ENCODE measurements at regions not wholly inside any gene's neighbourhood (a gene's known extent, or its start where the extent isn't known, plus 50 kb on each side); places are given as distances from the start of the nearest gene placed in this dataset.

GRCh38 chr13:109371066-109371465, 415.3 kb downstream of the IRS2 start:
- Histone ChIP-seq H3K9ac (no peak overlapping the region), H4K20me1 (ENCODE audit: insufficient read depth) (no peaks in the 10 kb centered on the region), H3K4me1 (ENCODE audit: insufficient read depth) (no peaks in the 10 kb centered on the region), H2AFZ (no peak overlapping the region), H3K79me2 (ENCODE audit: insufficient read depth) (no peaks in the 10 kb centered on the region), H3K36me3 (ENCODE audit: low read depth) (no peaks in the 10 kb centered on the region), H3K27ac (no peak overlapping the region), H3F3A (ENCODE audit: insufficient read depth) (no peaks in the 10 kb centered on the region), H3K27me3 (replicated peaks; ENCODE audit: insufficient read depth) (0 out of 2 replicates have a peak, but pooled peaks cover 5% of the 10 kb centered on the region), H3K4me3 (no peak overlapping the region), H3K4me2 (ENCODE audit: unreplicated experiment) (no peak overlapping the region), H3K9me3 (ENCODE audit: low read depth) (no peaks in the 10 kb centered on the region), H3K9me2 (ENCODE audit: insufficient read depth) (no peaks in the 10 kb centered on the region)
- DNase-seq = no peak
- 41 to 52% methylated on average over 8 of the region's 8 CpGs for whole genome bisulfite sequencing, 2 experiments (ENCODE audit: low coverage in 1 of 2, low lambda C conversion rate in 2 of 2, missing lambda C conversion rate in 2 of 2)
- in situ Hi-C loops (cut with MboI) = no loop called here
- TF ChIP-seq EZH2phosphoT487 (IDR thresholded peaks at IDR 0.05; ENCODE audit: insufficient read depth, low read depth) (no peak), EZH2 (IDR thresholded peaks at IDR 0.05; ENCODE audit: insufficient read depth, poor library complexity, severe bottlenecking) (no peak)

GRCh38 chr13:109370496-109370895, 415.9 kb downstream of the IRS2 start:
- Histone ChIP-seq H3K9me3 (ENCODE audit: low read depth) (no peaks in the 10 kb centered on the region), H3K27me3 (replicated peaks; ENCODE audit: insufficient read depth) (0 out of 2 replicates have a peak, but pooled peaks cover 5% of the 10 kb centered on the region), H3K4me3 (no peak overlapping the region), H2AFZ (no peak overlapping the region), H3K9me2 (ENCODE audit: insufficient read depth) (no peaks in the 10 kb centered on the region), H3K27ac (no peak overlapping the region), H4K20me1 (ENCODE audit: insufficient read depth) (no peaks in the 10 kb centered on the region), H3F3A (ENCODE audit: insufficient read depth) (no peaks in the 10 kb centered on the region), H3K4me1 (ENCODE audit: insufficient read depth) (no peaks in the 10 kb centered on the region), H3K4me2 (ENCODE audit: unreplicated experiment) (no peak overlapping the region), H3K79me2 (ENCODE audit: insufficient read depth) (no peaks in the 10 kb centered on the region), H3K9ac (no peak overlapping the region), H3K36me3 (ENCODE audit: low read depth) (no peaks in the 10 kb centered on the region)
- DNase-seq = no peak
- 70 to 73% methylated on average over 10 of the region's 10 CpGs for WGBS, 2 experiments (ENCODE audit: low coverage in 1 of 2, low lambda C conversion rate in 2 of 2, missing lambda C conversion rate in 2 of 2)
- TF ChIP-seq EZH2phosphoT487 (IDR thresholded peaks at IDR 0.05; ENCODE audit: insufficient read depth, low read depth) (no peak), EZH2 (IDR thresholded peaks at IDR 0.05; ENCODE audit: insufficient read depth, poor library complexity, severe bottlenecking) (no peak)
- in situ Hi-C loops (cut with MboI) = no loop called here

GRCh38 chr13:109369353-109370052, 416.9 kb downstream of the IRS2 start:
- no peak overlapping the region for H3K27ac ChIP-seq
- H3K9ac ChIP-seq = no peak overlapping the region
- H3K4me2 ChIP-seq (ENCODE audit: unreplicated experiment) = no peak overlapping the region
- 50 to 53% methylated on average over 14 of the region's 14 CpGs for WGBS, 2 experiments (ENCODE audit: low coverage in 1 of 2, low lambda C conversion rate in 2 of 2, missing lambda C conversion rate in 2 of 2)
- no peaks in the 10 kb centered on the region for H3K9me2 ChIP-seq (ENCODE audit: insufficient read depth)
- H3K4me1 ChIP-seq (ENCODE audit: insufficient read depth) = no peaks in the 10 kb centered on the region
- in situ Hi-C loops (cut with MboI) = no loop called here
- 0 out of 2 replicates have a peak, but pooled peaks cover 1% of the 10 kb centered on the region for H3K27me3 ChIP-seq (replicated peaks; ENCODE audit: insufficient read depth)
- DNase-seq = no peak
- no peaks in the 10 kb centered on the region for H3F3A ChIP-seq (ENCODE audit: insufficient read depth)
- no peaks in the 10 kb centered on the region for H3K79me2 ChIP-seq (ENCODE audit: insufficient read depth)
- H4K20me1 ChIP-seq (ENCODE audit: insufficient read depth) = no peaks in the 10 kb centered on the region
- H2AFZ ChIP-seq = no peak overlapping the region
- H3K9me3 ChIP-seq (ENCODE audit: low read depth) = no peaks in the 10 kb centered on the region
- no peak for TF ChIP-seq EZH2 (IDR thresholded peaks at IDR 0.05; ENCODE audit: insufficient read depth, poor library complexity, severe bottlenecking)
- no peak for TF ChIP-seq EZH2phosphoT487 (IDR thresholded peaks at IDR 0.05; ENCODE audit: insufficient read depth, low read depth)
- no peaks in the 10 kb centered on the region for H3K36me3 ChIP-seq (ENCODE audit: low read depth)
- no peak overlapping the region for H3K4me3 ChIP-seq

GRCh38 chr13:109368230-109368629, 418.2 kb downstream of the IRS2 start:
- H3K79me2 ChIP-seq (ENCODE audit: insufficient read depth) = no peaks in the 10 kb centered on the region
- H3K4me3 ChIP-seq = no peak overlapping the region
- no peaks in the 10 kb centered on the region for H3K9me3 ChIP-seq (ENCODE audit: low read depth)
- no peaks in the 10 kb centered on the region for H4K20me1 ChIP-seq (ENCODE audit: insufficient read depth)
- WGBS, 2 experiments (ENCODE audit: low coverage in 1 of 2, low lambda C conversion rate in 2 of 2, missing lambda C conversion rate in 2 of 2) = 73 to 77% methylated on average over 4 of the region's 4 CpGs
- no peaks in the 10 kb centered on the region for H3F3A ChIP-seq (ENCODE audit: insufficient read depth)
- no peak overlapping the region for H3K27ac ChIP-seq
- no peak overlapping the region for H3K9ac ChIP-seq
- H3K27me3 ChIP-seq (replicated peaks; ENCODE audit: insufficient read depth) = no peaks in the 10 kb centered on the region
- no peak for DNase-seq
- H3K4me2 ChIP-seq (ENCODE audit: unreplicated experiment) = no peak overlapping the region
- in situ Hi-C loops (cut with MboI) = no loop called here
- no peaks in the 10 kb centered on the region for H3K9me2 ChIP-seq (ENCODE audit: insufficient read depth)
- no peaks in the 10 kb centered on the region for H3K36me3 ChIP-seq (ENCODE audit: low read depth)
- no peaks in the 10 kb centered on the region for H3K4me1 ChIP-seq (ENCODE audit: insufficient read depth)
- no peak overlapping the region for H2AFZ ChIP-seq
- no peak for TF ChIP-seq EZH2 (IDR thresholded peaks at IDR 0.05; ENCODE audit: insufficient read depth, poor library complexity, severe bottlenecking)
- no peak for TF ChIP-seq EZH2phosphoT487 (IDR thresholded peaks at IDR 0.05; ENCODE audit: insufficient read depth, low read depth)
